ENCODE measurements at regions not wholly inside any gene's neighbourhood (a gene's known extent, or its start where the extent isn't known, plus 50 kb on each side); places are given as distances from the start of the nearest gene placed in this dataset.

GRCh38 chr1:73953586-73953985 is 244.4 kb downstream of the LRRIQ3 start:
- DNase-seq: no peak

GRCh38 chr1:73953186-73953585 is 244.8 kb downstream of the LRRIQ3 start:
- no peak for DNase-seq

GRCh38 chr1:73948055-73948454 is 249.9 kb downstream of the LRRIQ3 start:
- no peak for DNase-seq

GRCh38 chr1:73947009-73947408 is 251.0 kb downstream of the LRRIQ3 start:
- no peak for DNase-seq

GRCh38 chr1:73943270-73943669 is 254.7 kb downstream of the LRRIQ3 start:
- DNase-seq: no peak

- DNase-seq: no peak
These were observed 267.7 kb downstream of the LRRIQ3 start for GRCh38 chr1:73930293-73930692.

- no peak for DNase-seq
These were observed 283.0 kb downstream of the LRRIQ3 start for GRCh38 chr1:73914951-73915350.

GRCh38 chr1:73913025-73913424 is 285.0 kb downstream of the LRRIQ3 start:
- DNase-seq: no peak

- DNase-seq: no peak
These were observed 286.1 kb downstream of the LRRIQ3 start for GRCh38 chr1:73911849-73912248.

GRCh38 chr1:73910466-73910865 is 287.5 kb downstream of the LRRIQ3 start:
- no peak for DNase-seq

GRCh38 chr1:73910062-73910461 is 287.9 kb downstream of the LRRIQ3 start:
- no peak for DNase-seq

GRCh38 chr1:73909043-73909562 is 288.9 kb downstream of the LRRIQ3 start:
- no peak for DNase-seq

GRCh38 chr1:73907051-73907450 is 290.9 kb downstream of the LRRIQ3 start:
- DNase-seq: no peak

GRCh38 chr1:73903092-73903491 is 294.9 kb downstream of the LRRIQ3 start:
- no peak for DNase-seq

- no peak for DNase-seq
These were observed 296.2 kb downstream of the LRRIQ3 start for GRCh38 chr1:73901738-73902137.

GRCh38 chr1:73899311-73899710 is 298.7 kb downstream of the LRRIQ3 start:
- no peak for DNase-seq

GRCh38 chr1:73898540-73898939 is 299.4 kb downstream of the LRRIQ3 start:
- no peak for DNase-seq

- DNase-seq: no peak
These were observed 310.6 kb downstream of the LRRIQ3 start for GRCh38 chr1:73887412-73887811.

GRCh38 chr1:73886716-73887115 is 311.3 kb downstream of the LRRIQ3 start:
- no peak for DNase-seq

- no peak for DNase-seq
These were observed 323.2 kb downstream of the LRRIQ3 start for GRCh38 chr1:73874806-73875205.

GRCh38 chr1:73868810-73869336 is 329.1 kb downstream of the LRRIQ3 start:
- no peak for DNase-seq

- no peak for DNase-seq
These were observed 335.6 kb downstream of the LRRIQ3 start for GRCh38 chr1:73862355-73862754.

GRCh38 chr1:73860421-73860950 is 337.5 kb downstream of the LRRIQ3 start:
- DNase-seq: no peak

GRCh38 chr1:73859227-73859626 is 338.7 kb downstream of the LRRIQ3 start:
- DNase-seq: no peak

- DNase-seq: no peak
These were observed 343.4 kb downstream of the LRRIQ3 start for GRCh38 chr1:73854527-73854926.
